K562 (cell line): ENCODE measurements at regions not wholly inside any gene's neighbourhood (a gene's known extent, or its start where the extent isn't known, plus 50 kb on each side); places are given as distances from the start of the nearest gene placed in this dataset.

Experiments used
- ATAC-seq: fragments of 200-7000 bp; cut with Tn5 transposase; 3 replicates; pipeline ENCODE4 v1.9.1; 2020; ENCODE audit warnings: moderate library complexity
- BruUV-seq: library from RNA; stranded (reverse); fragments of 400-500 nt; replicated peaks from 2 replicates; lab custom pipeline; 2021; lab: Mats Ljungman, UMichigan
- CTCF ChIA-PET: fragments of 300-600 bp; formaldehyde crosslinking; extraction: SDS; loops from one replicate; lab custom pipeline; 2021; ENCODE audit warnings: low intra/inter-chr PET ratio; lab: Yijun Ruan, JAX
- POLR2A ChIA-PET: fragments of 300-600, 350-650 bp; sonication (Branson Sonifier 250); formaldehyde crosslinking; extraction: SDS; loops from one replicate; lab custom pipeline; 2021; ENCODE audit warnings: antibody characterized with exemption, inconsistent platforms; lab: Yijun Ruan, JAX
- DNase-seq, 4 experiments: peaks; one replicate each; pipeline versions ENCODE4 v3.0.0 to v3.0.0-alpha.2; 2011 to 2018; ENCODE audit warnings: low spot score in 3 of 4, mixed read lengths in 3 of 4; ENCODE audit errors: extremely low read depth in 1 of 4
- FAIRE-seq: peaks from 2 replicates; lab custom pipeline; 2011; peaks lifted over from hg19 to GRCh38; lab: Jason Lieb, UNC
- H2AFZ ChIP-seq: 2 replicates; pipeline ENCODE4 v1.6.0; 2011; ENCODE audit warnings: low read depth, low read length, control low read depth, inconsistent platforms
- H3K27ac ChIP-seq: fragments of 200-600 bp; 3 replicates; pipeline ENCODE4 v1.8.0; 2011; ENCODE audit warnings: low read depth, mild to moderate bottlenecking, control low read depth, inconsistent platforms, low read length, moderate library complexity, mixed read lengths; ENCODE audit errors: extremely low read depth
- H3K27me3 ChIP-seq, 2 experiments: fragments of 300-600 bp in 1 of 2; 2 replicates in 1 of 2; 3 replicates in 1 of 2; pipeline versions ENCODE4 v1.6.0 to v1.8.0; 2011; ENCODE audit warnings: inconsistent platforms in 2 of 2, low read length in 2 of 2, mild to moderate bottlenecking in 1 of 2, mixed read lengths in 1 of 2, moderate library complexity in 1 of 2; ENCODE audit not compliant: control insufficient read depth in 2 of 2, insufficient read depth in 2 of 2
- H3K36me3 ChIP-seq: fragments of 300-600 bp; 3 replicates; pipeline ENCODE4 v1.8.0; 2011; ENCODE audit warnings: mild to moderate bottlenecking, low read length, inconsistent platforms; ENCODE audit not compliant: control insufficient read depth, insufficient read depth
- H3K4me1 ChIP-seq, 2 experiments: fragments of 200-600 bp in 1 of 2; replicated peaks in 1 of 2; 2 replicates in 1 of 2; 3 replicates in 1 of 2; pipeline versions ENCODE4 v1.5.1 to v1.8.0; 2011; ENCODE audit warnings: inconsistent platforms in 2 of 2, low read length in 2 of 2, mild to moderate bottlenecking in 1 of 2, mixed read lengths in 1 of 2, moderate library complexity in 1 of 2; ENCODE audit not compliant: control insufficient read depth in 2 of 2, insufficient read depth in 2 of 2
- H3K4me2 ChIP-seq: 2 replicates; pipeline ENCODE4 v1.6.1; 2011; ENCODE audit warnings: low read length, control low read depth, inconsistent platforms, mixed read lengths; ENCODE audit not compliant: insufficient read depth
- H3K4me3 ChIP-seq: fragments of 200-600 bp; sonication (generic), shearing (Covaris generic); 2 replicates; pipeline ENCODE4 v1.5.1; 2016; ENCODE audit warnings: control low read depth, inconsistent platforms
- H3K79me2 ChIP-seq: fragments of 200-600 bp; 3 replicates; pipeline ENCODE4 v1.8.0; 2011; ENCODE audit warnings: low read length, inconsistent platforms; ENCODE audit not compliant: control insufficient read depth, insufficient read depth
- H3K9ac ChIP-seq, 2 experiments: 2 replicates each; pipeline versions ENCODE4 v1.6.0 to v1.6.1; 2011; ENCODE audit warnings: low read depth in 2 of 2, low read length in 2 of 2, control low read depth in 1 of 2, inconsistent platforms in 1 of 2, mild to moderate bottlenecking in 1 of 2, mixed read lengths in 1 of 2; ENCODE audit not compliant: insufficient read depth in 1 of 2
- H3K9me1 ChIP-seq: one replicate; pipeline ENCODE4 v1.6.0; 2011; ENCODE audit warnings: inconsistent platforms, mild to moderate bottlenecking, low read length, moderate library complexity; ENCODE audit not compliant: control insufficient read depth, insufficient read depth
- H3K9me3 ChIP-seq: replicated peaks from 2 replicates; pipeline ENCODE4 v1.5.1; 2011; ENCODE audit warnings: low read depth, low read length, inconsistent platforms; ENCODE audit not compliant: control insufficient read depth, insufficient read depth
- H4K20me1 ChIP-seq: replicated peaks from 2 replicates; pipeline ENCODE4 v1.6.1; 2011; ENCODE audit warnings: low read length, inconsistent platforms, mixed read lengths; ENCODE audit not compliant: control insufficient read depth, insufficient read depth
- ARID4B ChIP-seq: sonication (generic); formaldehyde crosslinking; IDR thresholded peaks from 2 replicates; pipeline ENCODE4 v1.8.0; 2022; ENCODE audit warnings: mild to moderate bottlenecking, missing genetic modification reagents
- CC2D1A ChIP-seq: fragments of 450-650 bp; IDR thresholded peaks from 2 replicates; pipeline ENCODE4 v1.6.1; 2017; ENCODE audit warnings: mild to moderate bottlenecking
- CTCF ChIP-seq, 3 experiments: IDR thresholded peaks in 2 of 3; conservative IDR thresholded peaks in 1 of 3; 2 replicates each; pipeline ENCODE4 v1.5.1; 2011 to 2012; ENCODE audit warnings: low read length in 3 of 3, mild to moderate bottlenecking in 3 of 3, control low read depth in 2 of 3, improper control_type of control experiment in 1 of 3, inconsistent platforms in 1 of 3, low read depth in 1 of 3, mixed read lengths in 1 of 3, moderate library complexity in 1 of 3; ENCODE audit not compliant: insufficient read depth in 2 of 3
- GATAD2A ChIP-seq: fragments of 450-650 bp; IDR thresholded peaks from 2 replicates; pipeline ENCODE4 v1.6.1; 2017
- LEF1 ChIP-seq: fragments of 450-650 bp; IDR thresholded peaks from 2 replicates; pipeline ENCODE4 v1.6.1; 2016; ENCODE audit warnings: mild to moderate bottlenecking
- POLR2AphosphoS5 ChIP-seq: IDR thresholded peaks from 2 replicates; pipeline ENCODE4 v1.6.1; 2011; ENCODE audit warnings: mild to moderate bottlenecking, low read depth, low read length, moderate library complexity; ENCODE audit not compliant: control insufficient read depth, insufficient read depth
- ZBED1 ChIP-seq: IDR thresholded peaks from 2 replicates; pipeline ENCODE4 v1.6.1; 2014
- ZNF124 ChIP-seq: sonication (generic); formaldehyde crosslinking; IDR thresholded peaks from 2 replicates; pipeline ENCODE4 v1.8.1; 2022; ENCODE audit warnings: missing genetic modification reagents
- WGBS: fragments of 100-300 bp; shearing (Covaris generic); methylation state at CpG from one replicate; pipeline ENCODE4 v1.1.6; 2016; ENCODE audit warnings: low coverage, mixed read lengths; ENCODE audit not compliant: insufficient coverage; ENCODE audit errors: missing lambda C conversion rate; 5-methylcytosine and 5-hydroxymethylcytosine counted together
- in situ Hi-C: fragments of 300-500 bp; cut with MboI; formaldehyde crosslinking; loops from 4 replicates; pipeline ENCODE4 v1.15.0; 2018; ENCODE audit warnings: inconsistent platforms, mixed read lengths
- intact Hi-C: fragments of 100-400 bp; cut with micrococcal nuclease; formaldehyde crosslinking; loops from 2 replicates; pipeline ENCODE4 v1.14.2; 2022

- no peaks in the 10 kb centered on the region for H3K79me2 ChIP-seq
- no peaks in the 10 kb centered on the region for H3K9me1 ChIP-seq
- no peaks in the 10 kb centered on the region for H3K36me3 ChIP-seq
- 0% methylated on average over 2 of the region's 2 CpGs for WGBS
- no peak for DNase-seq
- intact Hi-C loops (no loop called here), in situ Hi-C loops (no loop called here)
- ChIA-PET CTCF (no interaction called here), POLR2A (no interaction called here)
- no peak overlapping the region for H3K4me2 ChIP-seq
- no TSS peak for BruUV-seq
- no peaks in the 10 kb centered on the region for H3K4me1 ChIP-seq
- H3K27ac ChIP-seq, result no peak overlapping the region
- no peak for FAIRE-seq
- no peak overlapping the region for H2AFZ ChIP-seq
- H3K9me3 ChIP-seq, result no peaks in the 10 kb centered on the region
- no peak overlapping the region for H3K4me3 ChIP-seq
- H4K20me1 ChIP-seq, result no peaks in the 10 kb centered on the region
- no peak for ATAC-seq
- no peaks in the 10 kb centered on the region for H3K27me3 ChIP-seq
- no peak overlapping the region for H3K9ac ChIP-seq
- no peak for TF ChIP-seq ZBED1
- TF ChIP-seq GATAD2A, result no peak
- no peak for TF ChIP-seq ZNF124 (CRISPR knock-in tag)
- no peak for TF ChIP-seq ARID4B (CRISPR knock-in tag)
- no peak for TF ChIP-seq POLR2AphosphoS5
- TF ChIP-seq CC2D1A, result no peak
- no peak for TF ChIP-seq CTCF (IDR thresholded peaks at IDR 0.05 in 2 of 3, conservative IDR thresholded peaks at IDR 0.05 in 1 of 3; ENCODE audit: insufficient read depth in 2 of 3, low read depth in 1 of 3, low read length in 3 of 3)
- TF ChIP-seq LEF1, result no peak
Measured at GRCh38 chr4:165709973-165710526, 163.0 kb upstream of the TLL1 start.
